GM10266 (cell line): ENCODE measurements at regions not wholly inside any gene's neighbourhood (a gene's known extent, or its start where the extent isn't known, plus 50 kb on each side); places are given as distances from the start of the nearest gene placed in this dataset.

Experiments
- DNase-seq: peaks from one replicate; pipeline ENCODE4 v3.0.0; 2012; ENCODE audit errors: extremely low spot score
- CTCF ChIP-seq: IDR thresholded peaks from 2 replicates; pipeline ENCODE4 v1.5.1; 2012; ENCODE audit warnings: mild to moderate bottlenecking, low read depth; ENCODE audit not compliant: control insufficient read depth, insufficient read depth; ENCODE audit errors: missing control alignments

- TF ChIP-seq CTCF: no peak
Measured at GRCh38 chr2:187826023-187826422, 271.8 kb upstream of the TFPI start.

GRCh38 chr2:187834787-187835186 lies 280.6 kb upstream of the TFPI start:
- DNase-seq: no peak
- TF ChIP-seq CTCF: no peak

More at GRCh38 chr2:187826023-187826422, 271.8 kb upstream of the TFPI start:
- no peak for DNase-seq

- DNase-seq: no peak
- TF ChIP-seq CTCF: no peak
Measured at GRCh38 chr2:187838690-187839089, 284.5 kb upstream of the TFPI start.

- DNase-seq: no peak
- no peak for TF ChIP-seq CTCF
Measured at GRCh38 chr2:187842315-187842714, 288.1 kb upstream of the TFPI start.

GRCh38 chr2:187842978-187843847 lies 289.0 kb upstream of the TFPI start:
- peak; percentile 20 for DNase-seq
- TF ChIP-seq CTCF: peak; percentile 57

- no peak for DNase-seq
Measured at GRCh38 chr2:187847245-187848208, 293.3 kb upstream of the TFPI start.

More at GRCh38 chr2:187847245-187848208, 293.3 kb upstream of the TFPI start:
- no peak for TF ChIP-seq CTCF
